Glomerular endothelial cell (primary cell): ENCODE measurements at regions not wholly inside any gene's neighbourhood (a gene's known extent, or its start where the extent isn't known, plus 50 kb on each side); places are given as distances from the start of the nearest gene placed in this dataset.
A peak's percentile ranks its signal among the peaks of the same experiment; 100 is the strongest.

ENCODE experiments used
- DNase-seq: peaks from one replicate; pipeline ENCODE4 v3.0.0-alpha.2; 2011; ENCODE audit warnings: low read depth, low spot score; ENCODE audit errors: extremely low read depth

DNA sequence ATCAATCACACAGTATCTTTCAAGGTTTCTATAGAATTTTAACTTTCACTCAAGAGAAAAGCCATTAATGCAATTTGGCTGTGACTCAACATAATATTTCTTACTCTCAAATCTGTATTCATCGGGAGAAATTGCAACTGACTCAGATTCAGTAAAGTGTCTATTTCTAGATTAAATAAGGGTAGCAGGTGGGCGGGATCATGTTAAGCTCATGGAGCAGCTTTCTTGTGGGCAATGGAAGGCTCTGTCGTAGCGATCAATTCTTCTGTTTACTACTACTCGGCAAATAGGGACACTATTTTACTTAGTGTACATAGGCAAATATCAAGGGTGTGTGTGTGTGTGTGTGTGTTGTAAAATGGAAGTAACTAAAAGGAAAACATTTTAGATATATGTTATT lies 423.6 kb upstream of the NEGR1 start:
- no peak for DNase-seq

DNA sequence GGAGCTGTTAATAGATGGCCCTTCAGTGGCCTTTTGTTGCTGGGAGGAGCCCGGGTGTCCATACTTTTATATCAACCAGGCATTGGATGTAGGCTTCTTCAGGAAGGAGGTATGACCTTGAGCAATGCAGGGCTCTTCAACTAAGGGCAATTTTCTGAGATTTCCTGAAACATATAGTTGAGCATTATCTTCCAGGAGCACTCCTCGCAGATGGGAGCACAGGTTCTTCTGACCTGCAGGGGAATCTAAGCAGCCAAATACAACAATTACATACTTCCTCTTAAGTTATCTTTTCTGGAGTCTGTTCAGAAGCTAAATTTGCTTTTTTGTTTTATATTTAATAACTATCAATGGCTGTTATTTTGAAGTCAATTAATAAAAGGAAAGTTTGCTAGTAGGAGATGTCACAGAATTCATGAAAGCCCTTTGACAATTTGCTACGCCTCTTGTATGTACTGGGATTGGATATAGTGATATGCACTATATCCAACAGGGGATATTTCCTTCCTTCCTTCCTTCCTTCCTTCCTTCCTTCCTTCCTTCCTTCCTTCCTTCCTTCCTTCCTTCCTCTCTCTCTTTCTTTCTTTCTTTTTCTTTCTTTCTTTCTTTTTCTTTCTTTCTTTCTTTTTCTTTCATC lies 422.6 kb upstream of the NEGR1 start:
- no peak for DNase-seq

DNA sequence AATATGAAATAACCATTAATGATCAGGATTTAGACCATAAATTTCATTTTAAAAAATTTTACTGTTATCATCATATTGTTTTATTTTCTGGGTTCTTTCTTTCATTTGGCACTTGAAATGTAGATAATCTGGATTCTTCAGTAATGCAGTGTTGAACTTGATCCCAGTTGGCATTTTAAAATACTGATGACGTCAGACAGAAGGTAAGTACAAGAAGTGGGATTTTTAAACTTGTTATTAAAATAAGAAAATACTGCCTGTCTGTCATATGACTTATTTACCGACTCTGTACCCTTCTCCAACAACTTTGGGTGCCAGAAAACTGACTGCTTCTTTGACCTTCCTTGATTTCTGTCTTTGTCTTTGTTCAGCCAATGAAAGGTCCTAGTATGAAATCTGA lies 415.1 kb upstream of the NEGR1 start:
- no peak for DNase-seq

DNA sequence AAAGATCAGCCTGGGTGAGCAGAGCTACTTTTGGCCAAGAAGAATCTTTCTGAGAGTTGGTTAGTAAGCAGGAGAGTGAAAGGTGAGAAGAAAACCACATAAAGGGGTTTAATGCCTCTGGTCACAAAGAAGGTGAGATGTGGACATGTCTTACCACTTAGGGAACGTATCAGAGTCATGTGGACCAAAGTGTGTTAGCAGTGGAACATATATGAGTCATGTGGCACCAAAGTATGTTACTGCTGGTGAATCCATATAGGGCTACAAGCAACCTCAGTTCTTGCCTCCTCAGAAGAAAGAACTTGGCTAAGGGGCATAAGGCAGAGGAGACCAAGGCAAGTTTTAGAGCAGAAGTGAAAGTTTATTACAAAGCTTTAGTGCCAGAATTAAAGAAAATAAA lies 411.6 kb upstream of the NEGR1 start:
- DNase-seq, result no peak

DNA sequence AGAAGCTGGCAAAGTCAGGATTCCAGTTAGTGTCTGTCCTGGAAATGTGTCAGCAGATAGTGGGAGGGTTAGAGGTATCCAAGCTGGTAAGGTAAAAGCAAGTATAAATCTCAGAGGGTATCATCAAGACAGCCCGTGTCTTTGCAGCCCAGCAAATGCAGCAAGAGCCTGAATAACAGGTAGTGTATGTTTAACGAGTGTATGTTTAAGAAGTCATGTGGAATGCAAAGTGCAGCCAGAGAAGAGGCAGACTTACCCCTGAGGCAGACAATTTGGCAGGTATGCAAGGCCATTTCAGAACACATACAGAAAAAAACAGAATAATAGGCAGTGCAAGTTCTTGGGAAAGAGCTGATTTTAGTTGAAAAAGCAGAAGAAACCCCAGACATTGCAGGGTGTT lies 411.0 kb upstream of the NEGR1 start:
- no peak for DNase-seq

DNA sequence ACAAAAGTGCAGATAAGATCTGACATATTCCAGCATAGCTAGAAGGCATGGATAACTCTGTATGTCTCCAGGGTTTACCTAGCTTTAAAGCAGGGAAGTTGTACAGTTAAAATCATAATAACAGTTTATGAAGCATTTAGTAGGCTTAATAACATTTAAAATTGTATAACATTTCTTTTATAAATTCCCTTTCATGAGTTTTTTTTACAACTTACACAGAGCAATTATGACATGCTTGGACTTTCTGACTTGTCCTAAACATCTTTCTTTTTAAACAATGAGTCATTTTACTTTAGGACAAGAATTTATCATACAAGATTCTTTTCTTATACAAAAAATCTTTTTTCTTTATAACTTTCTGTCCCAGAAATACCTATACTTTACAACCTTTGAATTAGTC lies 408.5 kb upstream of the NEGR1 start:
- DNase-seq, result no peak

DNA sequence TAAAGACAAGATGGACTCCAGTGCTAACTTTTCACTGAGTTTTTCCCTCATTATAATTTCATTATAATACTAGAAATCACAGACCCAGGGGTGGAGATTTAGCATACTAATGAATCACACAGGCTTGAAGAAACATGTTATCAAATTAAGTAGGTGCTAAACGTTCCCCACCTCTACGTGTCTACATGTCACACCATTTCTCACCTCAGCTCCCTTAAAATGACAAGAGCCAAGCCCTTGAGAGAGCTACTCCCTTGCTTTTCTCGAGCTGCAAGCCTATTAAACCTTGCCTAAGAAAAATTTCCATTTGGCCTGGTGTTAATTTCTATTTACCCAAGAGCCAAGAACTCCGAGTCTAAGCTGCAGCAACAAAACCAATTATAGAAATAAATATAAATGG lies 396.3 kb upstream of the NEGR1 start:
- DNase-seq, result no peak

DNA sequence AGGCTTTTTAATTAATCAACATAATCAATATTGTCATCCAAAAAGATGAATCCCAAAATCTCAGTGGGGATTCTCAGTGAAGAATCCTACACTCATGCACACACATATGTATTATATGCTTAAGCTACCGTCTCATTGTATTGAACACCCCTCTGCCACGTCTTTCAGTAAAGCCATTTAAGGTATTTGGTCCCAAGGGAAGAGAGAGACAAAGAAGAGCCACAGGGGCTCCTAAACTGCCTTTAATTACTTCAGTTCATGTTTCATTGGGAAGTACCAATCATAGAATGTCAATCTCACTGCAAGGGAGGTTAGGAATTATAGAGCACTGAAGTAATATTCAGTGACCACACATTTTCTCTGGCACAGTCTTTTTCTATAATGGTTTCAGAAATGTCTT lies 388.6 kb upstream of the NEGR1 start:
- DNase-seq, result no peak

DNA sequence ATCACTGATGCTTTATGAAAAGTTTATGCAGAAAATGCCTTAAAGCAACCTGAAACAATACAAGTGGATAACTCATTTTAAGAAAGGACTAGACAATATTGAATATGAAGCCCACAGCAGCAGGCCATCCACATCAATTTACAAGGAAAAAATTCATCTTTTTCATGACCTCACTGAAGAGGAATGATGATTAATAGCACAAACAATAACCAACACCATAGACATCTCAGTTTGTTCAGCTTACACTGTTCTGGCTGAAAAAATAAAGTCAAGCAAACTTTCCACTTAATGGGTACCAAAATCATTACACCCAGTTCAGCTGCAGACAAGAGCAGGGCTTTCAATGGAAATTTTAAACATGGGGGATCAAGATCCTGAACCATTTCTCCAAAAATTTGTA lies 380.6 kb upstream of the NEGR1 start:
- no peak for DNase-seq

DNA sequence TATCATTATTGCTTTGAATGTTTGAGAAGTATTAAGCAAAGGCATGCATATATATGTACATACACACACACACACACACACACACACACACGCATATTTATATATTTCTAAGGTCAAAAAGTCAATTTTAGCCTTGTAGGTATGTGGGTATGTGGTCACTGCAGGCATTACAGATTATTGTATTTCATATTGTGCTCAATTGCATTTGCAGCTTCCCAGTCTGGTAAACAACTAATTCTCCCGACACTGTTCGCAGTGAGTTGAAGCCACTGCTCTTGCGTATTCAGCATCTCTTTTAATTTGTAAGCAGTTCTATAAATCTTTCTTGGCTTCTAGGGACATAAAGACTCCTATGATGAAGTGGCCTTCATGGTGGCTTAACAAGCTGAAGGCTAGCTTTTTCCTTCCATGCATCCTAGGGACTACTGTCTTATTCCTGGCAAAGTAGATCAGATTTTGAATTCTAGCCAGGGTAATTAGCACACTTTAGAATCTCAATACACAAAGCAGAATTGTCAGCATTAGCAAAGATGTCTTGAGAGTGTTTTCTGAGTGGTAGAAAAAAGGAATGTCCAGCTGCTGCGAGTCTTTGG lies 368.6 kb upstream of the NEGR1 start:
- DNase-seq, result no peak

DNA sequence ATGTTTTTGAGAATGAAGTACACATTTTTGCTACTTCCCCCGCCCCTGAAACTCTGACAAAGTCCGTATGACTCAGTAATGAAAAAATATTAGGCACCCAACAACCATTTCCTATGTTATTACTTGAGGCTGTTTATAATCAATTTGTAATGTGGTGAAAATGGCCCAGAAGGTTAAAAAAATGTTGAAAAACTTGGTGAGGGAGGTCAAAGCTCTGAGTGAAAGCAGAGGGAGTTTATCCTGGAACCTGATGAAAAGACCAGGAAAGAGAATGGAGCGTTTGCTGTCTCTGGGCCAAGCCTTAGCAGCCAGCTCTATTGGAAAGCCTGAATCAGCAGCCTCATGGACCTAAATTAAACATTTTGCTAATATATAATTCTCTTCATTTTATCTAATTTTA lies 367.7 kb upstream of the NEGR1 start:
- no peak for DNase-seq

DNA sequence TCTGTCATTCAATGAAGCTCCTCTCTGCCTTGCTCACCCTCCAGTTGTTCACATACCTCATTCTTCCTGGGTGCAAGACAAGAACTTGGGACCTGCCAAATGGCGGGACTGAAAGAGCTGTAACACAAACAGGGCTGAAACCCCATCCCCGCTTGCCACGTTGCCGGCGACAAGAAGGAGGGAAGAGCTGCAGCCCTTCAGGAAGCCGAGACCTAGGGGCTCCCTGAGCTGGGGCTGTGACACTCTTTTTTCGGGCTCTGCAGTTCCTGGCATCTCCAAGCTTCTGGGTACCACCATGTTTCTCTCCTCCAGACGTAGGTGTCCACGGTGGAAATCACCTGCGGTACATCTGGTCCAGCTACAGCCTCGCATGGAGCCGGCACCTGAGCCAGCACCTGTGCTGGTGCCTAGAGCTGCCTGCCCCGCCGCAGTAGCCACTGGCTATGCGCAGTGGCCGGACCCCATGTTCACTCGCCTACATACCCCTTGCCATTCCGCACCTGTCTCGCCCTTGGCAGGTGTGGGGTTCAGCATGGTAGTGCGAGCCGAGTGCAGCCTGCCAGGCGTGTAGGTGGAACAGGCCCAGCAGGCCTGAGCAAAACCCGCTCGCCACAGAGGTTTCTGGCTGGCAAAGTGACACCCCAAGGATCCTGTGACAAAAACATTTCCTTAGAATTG lies 367.0 kb upstream of the NEGR1 start:
- no peak for DNase-seq

DNA sequence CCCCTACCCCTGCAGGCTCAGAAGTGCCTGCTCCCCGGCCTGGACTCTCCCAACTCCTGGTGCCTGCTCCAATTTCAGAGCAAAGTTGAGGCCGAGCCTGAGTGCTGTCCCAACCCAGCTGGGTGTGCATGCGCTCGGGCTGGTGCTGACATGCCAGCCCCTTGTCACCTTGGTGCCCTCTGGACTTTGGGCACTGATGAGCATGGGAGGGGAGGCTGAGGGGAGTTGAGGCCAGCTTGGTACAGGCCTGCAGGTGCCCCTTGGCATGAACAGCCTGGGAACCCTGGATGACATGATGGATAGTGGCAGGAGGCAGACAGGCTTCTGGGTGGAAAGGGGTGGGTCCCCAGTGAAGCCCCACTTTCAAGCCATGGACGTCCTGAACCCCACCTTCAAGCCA lies 366.1 kb upstream of the NEGR1 start:
- DNase-seq, result no peak

DNA sequence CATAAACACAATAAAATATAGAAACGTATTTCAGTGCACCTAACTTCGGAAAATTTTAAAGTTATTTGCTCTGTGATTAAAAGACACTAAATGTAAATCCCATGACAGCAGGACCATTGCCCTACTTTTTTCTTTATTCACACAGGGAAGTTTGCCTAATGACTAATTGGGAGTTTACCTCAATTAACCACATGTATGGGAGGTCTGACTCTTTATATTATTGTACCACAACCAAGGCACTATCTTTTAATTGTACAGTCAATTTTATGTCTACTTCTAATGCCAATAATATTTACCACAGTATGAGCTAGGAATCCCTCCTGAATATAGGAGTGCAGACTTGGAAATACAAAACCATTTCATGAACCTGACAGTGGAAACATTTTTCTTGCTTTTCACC lies 360.8 kb upstream of the NEGR1 start:
- DNase-seq, result no peak

DNA sequence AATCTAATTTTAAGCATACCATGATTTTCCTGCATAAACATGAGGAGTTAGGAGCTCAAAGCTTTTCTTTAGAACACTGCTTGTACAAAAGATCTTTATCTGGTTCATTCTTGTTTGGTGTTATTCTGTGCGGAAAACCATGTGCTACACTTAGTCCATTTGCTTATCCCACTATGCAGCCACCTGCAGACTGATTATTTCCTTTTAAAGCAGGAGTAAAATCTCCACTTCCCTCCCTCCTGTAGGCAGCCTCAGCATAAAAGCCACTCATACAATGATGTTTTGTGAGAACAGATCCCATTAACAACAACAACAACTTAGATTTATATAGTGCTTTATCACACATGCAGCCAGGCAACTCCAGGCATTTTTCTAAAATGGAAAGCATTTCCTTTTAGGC lies 355.3 kb upstream of the NEGR1 start:
- no peak for DNase-seq

DNA sequence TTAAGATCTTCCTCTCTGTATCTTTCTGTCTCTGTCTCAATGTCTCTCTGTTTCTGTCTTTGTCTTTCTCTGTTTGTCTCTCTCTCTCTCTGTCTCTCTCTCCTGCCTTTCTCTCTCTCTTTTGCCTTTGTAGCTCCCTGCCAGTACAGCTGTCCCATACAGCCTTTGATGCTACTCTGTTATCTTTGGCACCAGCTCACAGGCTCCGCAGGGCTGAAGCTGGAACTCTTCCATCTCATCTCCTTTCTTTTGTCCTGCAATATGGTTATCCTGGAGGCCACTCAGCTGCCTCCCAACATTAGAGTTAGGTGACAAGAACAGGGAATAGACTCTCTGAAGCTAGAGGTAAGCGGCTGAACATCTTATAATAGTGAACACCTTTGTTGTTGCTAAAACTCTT lies 354.3 kb upstream of the NEGR1 start:
- no peak for DNase-seq

DNA sequence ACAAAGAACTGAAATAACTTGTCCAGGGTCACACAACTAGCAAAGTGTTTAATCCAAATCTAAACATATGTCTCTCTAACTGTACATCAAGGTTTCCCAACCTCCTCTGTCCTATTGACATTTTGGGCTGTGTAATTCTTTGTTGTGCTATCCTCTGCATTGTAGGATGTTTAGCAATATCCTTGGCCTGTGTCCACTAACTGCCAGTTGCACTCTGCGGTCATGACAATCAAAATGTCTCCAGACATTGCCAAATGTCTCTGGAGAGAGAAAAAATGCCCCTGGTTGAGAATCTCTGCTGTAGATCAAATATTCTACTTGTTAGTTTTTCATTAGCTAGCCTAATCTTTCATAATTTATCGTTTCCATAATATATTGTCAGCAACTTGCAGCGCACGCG lies 353.4 kb upstream of the NEGR1 start:
- DNase-seq, result no peak

DNA sequence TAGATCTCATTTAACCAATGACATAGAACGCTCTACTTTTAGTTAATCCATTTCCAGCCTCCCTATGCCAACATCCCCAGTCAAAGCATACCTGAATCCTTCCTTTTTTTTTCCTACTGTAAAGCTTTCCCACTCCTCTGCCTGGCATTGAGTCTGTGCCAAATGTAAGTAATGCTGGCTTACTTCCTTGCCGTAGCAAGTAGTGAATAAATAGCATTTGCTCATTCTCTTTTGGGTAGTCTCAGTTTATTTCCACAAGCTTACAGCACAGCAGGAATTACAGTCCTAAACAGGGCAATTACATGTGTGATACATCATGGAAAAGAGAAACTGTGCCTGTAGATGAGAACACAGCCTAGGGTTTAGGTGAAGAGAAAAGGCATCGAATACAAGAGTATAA lies 352.6 kb upstream of the NEGR1 start:
- no peak for DNase-seq

DNA sequence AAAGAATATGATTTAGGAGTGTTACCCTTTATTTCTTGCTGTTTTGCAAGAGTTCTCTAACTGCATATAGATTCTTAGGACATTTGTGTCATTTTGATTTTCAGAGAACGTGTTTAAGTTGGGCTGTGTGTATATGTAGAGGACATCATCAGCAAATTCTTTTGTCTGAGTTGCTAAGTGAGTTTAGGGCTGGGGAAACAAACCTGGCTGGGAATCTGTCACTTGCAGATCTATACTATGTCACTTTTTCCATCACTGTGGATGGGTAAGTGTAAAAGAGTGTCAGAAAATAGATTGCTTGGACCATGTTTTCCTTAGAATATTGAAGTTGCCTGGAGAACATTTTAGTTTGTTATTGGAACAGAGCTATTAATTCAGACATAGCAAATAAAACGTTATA lies 349.1 kb upstream of the NEGR1 start:
- DNase-seq, result no peak

DNA sequence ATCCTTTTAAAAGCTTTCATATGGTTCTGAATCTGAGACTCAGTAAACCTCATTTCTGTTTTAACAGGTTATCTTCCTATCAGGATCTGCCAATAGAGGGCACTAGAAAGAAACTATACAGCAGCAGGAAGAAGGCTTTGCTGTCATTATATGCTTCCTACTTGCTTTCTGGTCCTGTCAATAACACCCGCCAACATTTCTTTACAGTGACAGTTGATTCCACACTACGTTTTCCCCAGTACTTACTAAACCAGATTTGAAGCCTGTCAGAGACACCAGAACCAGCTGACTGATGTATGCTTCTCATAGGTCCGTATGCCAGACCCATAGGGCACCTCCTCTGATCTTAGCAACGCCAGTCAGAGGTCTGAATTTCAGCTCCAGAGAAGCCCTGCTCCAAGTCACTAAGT lies 341.0 kb upstream of the NEGR1 start:
- peak; percentile 18 for DNase-seq

DNA sequence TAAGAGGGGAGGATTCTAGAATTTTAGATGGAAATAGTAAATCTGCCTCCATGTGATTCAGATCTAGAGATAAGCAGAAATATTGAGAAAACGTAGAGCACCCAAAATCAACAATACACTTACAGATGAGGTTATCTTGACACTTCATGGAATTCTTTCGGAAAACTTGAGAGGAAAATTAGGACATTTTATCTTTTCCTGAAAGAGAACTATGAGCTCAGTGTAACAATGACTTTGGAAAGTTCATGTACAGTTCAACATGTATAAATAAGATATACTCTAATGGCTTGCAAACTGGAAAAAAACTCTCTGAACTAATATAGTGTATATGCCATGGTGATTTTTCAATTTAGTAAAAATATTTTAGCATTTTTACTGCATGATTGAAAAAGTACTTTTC lies 338.1 kb upstream of the NEGR1 start:
- peak; percentile 22 for DNase-seq

DNA sequence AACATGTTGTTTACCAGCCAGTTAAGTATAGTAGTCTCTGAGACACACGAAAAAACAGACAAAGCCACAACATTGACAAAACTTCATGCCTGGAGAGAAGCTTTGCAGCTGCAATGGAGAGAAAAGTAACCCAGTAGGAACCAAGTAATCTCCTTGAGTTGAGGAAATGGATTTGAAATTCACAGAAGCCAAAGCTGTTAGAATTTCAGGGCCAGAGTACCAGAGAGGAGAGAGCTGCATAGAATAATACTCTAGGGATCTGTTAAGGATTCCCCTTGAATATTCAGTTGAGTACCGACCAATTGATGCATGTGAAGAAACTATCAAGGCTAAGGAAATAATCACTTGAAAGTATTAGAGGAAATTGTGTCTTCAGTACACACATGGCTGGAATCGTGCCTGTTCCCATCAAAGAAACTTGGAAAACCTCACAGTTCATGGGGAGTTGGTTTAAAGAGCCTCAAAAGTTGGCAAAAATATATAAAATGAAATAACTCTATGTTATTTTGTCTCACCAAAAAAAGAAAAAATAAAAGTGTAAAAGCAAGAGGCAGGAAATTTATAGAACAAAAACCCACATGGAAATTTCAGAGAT lies 324.0 kb upstream of the NEGR1 start:
- no peak for DNase-seq
